IMR-90 (cell line): ENCODE measurements at regions not wholly inside any gene's neighbourhood (a gene's known extent, or its start where the extent isn't known, plus 50 kb on each side); places are given as distances from the start of the nearest gene placed in this dataset.

Source experiments
- ATAC-seq: fragments of 200-7000 bp; cut with Tn5 transposase; 2 replicates; pipeline ENCODE4 v1.9.1; 2020; ENCODE audit warnings: low read depth, mild to moderate bottlenecking, moderate library complexity
- BruUV-seq: library from RNA; stranded (reverse); fragments of 400-500 nt; replicated peaks from 2 replicates; lab custom pipeline; 2021; lab: Mats Ljungman, UMichigan
- CTCF ChIA-PET: fragments of 300-600 bp; formaldehyde crosslinking; extraction: SDS; loops from one replicate; lab custom pipeline; 2021; ENCODE audit warnings: antibody characterized with exemption; lab: Yijun Ruan, JAX
- POLR2A ChIA-PET: fragments of 300-600 bp; sonication (Branson Sonifier 250); formaldehyde crosslinking; loops from one replicate; lab custom pipeline; 2022; ENCODE audit warnings: antibody characterized with exemption; ENCODE audit not compliant: unreplicated experiment; lab: Charles Lee
- DNase-seq: peaks from one replicate; pipeline ENCODE4 v3.0.0; 2013
- H2AFZ ChIP-seq: replicated peaks from 2 replicates; pipeline ENCODE3; 2013; ENCODE audit warnings: low read length, mild to moderate bottlenecking; ENCODE audit not compliant: poor library complexity
- H2AK5ac ChIP-seq: 2 replicates; pipeline ENCODE4 v1.6.1; 2013; ENCODE audit warnings: low read depth, low read length, inconsistent platforms
- H2AK9ac ChIP-seq: replicated peaks from 2 replicates; pipeline ENCODE3; 2013; ENCODE audit warnings: mild to moderate bottlenecking, low read depth, low read length, moderate library complexity; ENCODE audit not compliant: poor library complexity
- H2BK120ac ChIP-seq: 2 replicates; pipeline ENCODE4 v1.6.1; 2013; ENCODE audit warnings: low read depth, low read length, inconsistent platforms
- H2BK15ac ChIP-seq: 3 replicates; pipeline ENCODE4 v1.6.1; 2013; ENCODE audit warnings: low read depth, low read length, inconsistent platforms
- H2BK20ac ChIP-seq: 2 replicates; pipeline ENCODE4 v1.6.1; 2013; ENCODE audit warnings: low read depth, mild to moderate bottlenecking, inconsistent platforms, low read length, moderate library complexity
- H2BK5ac ChIP-seq: 2 replicates; pipeline ENCODE4 v1.6.1; 2013; ENCODE audit warnings: mild to moderate bottlenecking, low read depth, low read length, inconsistent platforms; ENCODE audit not compliant: poor library complexity, severe bottlenecking
- H3K14ac ChIP-seq: replicated peaks from 2 replicates; pipeline ENCODE4 v1.6.1; 2013; ENCODE audit warnings: low read depth, low read length, inconsistent platforms
- H3K18ac ChIP-seq: 2 replicates; pipeline ENCODE4 v1.6.1; 2013; ENCODE audit warnings: low read depth, low read length, control low read depth
- H3K23ac ChIP-seq: 2 replicates; pipeline ENCODE4 v1.6.1; 2013; ENCODE audit warnings: low read depth, low read length, inconsistent platforms
- H3K27ac ChIP-seq: 2 replicates; pipeline ENCODE4 v1.5.1; 2013; ENCODE audit warnings: mild to moderate bottlenecking, control low read depth, low read length; ENCODE audit not compliant: insufficient read depth
- H3K27me3 ChIP-seq: 2 replicates; pipeline ENCODE4 v1.6.1; 2013; ENCODE audit warnings: low read length; ENCODE audit not compliant: control insufficient read depth, insufficient read depth
- H3K36me3 ChIP-seq: 2 replicates; pipeline ENCODE4 v1.6.1; 2013; ENCODE audit warnings: low read length, mixed read lengths; ENCODE audit not compliant: control insufficient read depth, insufficient read depth
- H3K4ac ChIP-seq: 2 replicates; pipeline ENCODE4 v1.6.1; 2013; ENCODE audit warnings: low read depth, low read length, inconsistent platforms
- H3K4me1 ChIP-seq: 2 replicates; pipeline ENCODE4 v1.6.1; 2013; ENCODE audit warnings: low read length, mixed read lengths; ENCODE audit not compliant: control insufficient read depth, insufficient read depth
- H3K4me2 ChIP-seq: 2 replicates; pipeline ENCODE4 v1.6.1; 2013; ENCODE audit warnings: low read depth, mild to moderate bottlenecking, control low read depth, low read length, moderate library complexity
- H3K4me3 ChIP-seq: 2 replicates; pipeline ENCODE4 v1.5.1; 2013; ENCODE audit warnings: low read depth, mild to moderate bottlenecking, control low read depth, low read length, moderate library complexity; ENCODE audit not compliant: insufficient read depth
- H3K56ac ChIP-seq: 2 replicates; pipeline ENCODE4 v1.6.1; 2013; ENCODE audit warnings: low read length, inconsistent platforms; ENCODE audit not compliant: insufficient read depth; ENCODE audit errors: extremely low read depth
- H3K79me1 ChIP-seq, 2 experiments: 2 replicates each; pipeline ENCODE4 v1.6.1; 2013; ENCODE audit warnings: low read length in 2 of 2, inconsistent platforms in 1 of 2, low read depth in 1 of 2
- H3K9ac ChIP-seq: 2 replicates; pipeline ENCODE4 v1.6.1; 2013; ENCODE audit warnings: low read depth, low read length, control low read depth
- H3K9me1 ChIP-seq: 2 replicates; pipeline ENCODE4 v1.6.1; 2013; ENCODE audit warnings: low read length, inconsistent platforms; ENCODE audit not compliant: insufficient read depth
- H3K9me3 ChIP-seq: 2 replicates; pipeline ENCODE4 v1.6.1; 2013; ENCODE audit warnings: low read length; ENCODE audit not compliant: control insufficient read depth, insufficient read depth
- H4K20me1 ChIP-seq: 2 replicates; pipeline ENCODE4 v1.6.1; 2013; ENCODE audit warnings: low read length, inconsistent platforms; ENCODE audit not compliant: insufficient read depth
- H4K5ac ChIP-seq: 2 replicates; pipeline ENCODE4 v1.6.1; 2013; ENCODE audit warnings: mild to moderate bottlenecking, low read depth, low read length, control low read depth
- H4K8ac ChIP-seq, 2 experiments: 2 replicates each; pipeline ENCODE4 v1.6.1; 2013; ENCODE audit warnings: low read depth in 2 of 2, low read length in 2 of 2, control low read depth in 1 of 2, inconsistent platforms in 1 of 2
- H4K91ac ChIP-seq: 2 replicates; pipeline ENCODE4 v1.6.1; 2013; ENCODE audit warnings: low read depth, low read length, inconsistent platforms; ENCODE audit not compliant: insufficient read depth
- BHLHE40 ChIP-seq: fragments of 150-350 bp; IDR thresholded peaks from 2 replicates; pipeline ENCODE4 v1.6.1; 2016; ENCODE audit warnings: mild to moderate bottlenecking, low read depth, low read length
- CEBPB ChIP-seq: IDR thresholded peaks from 2 replicates; pipeline ENCODE4 v1.6.1; 2012; ENCODE audit warnings: low read depth, low read length, improper control_type of control experiment
- CHD1 ChIP-seq: IDR thresholded peaks from 2 replicates; pipeline ENCODE4 v1.6.1; 2012; ENCODE audit warnings: low read depth, low read length, improper control_type of control experiment
- POLR2A ChIP-seq: IDR thresholded peaks from 2 replicates; pipeline ENCODE4 v1.6.1; 2012; ENCODE audit warnings: mild to moderate bottlenecking, low read depth, low read length
- RFX5 ChIP-seq: IDR thresholded peaks from 2 replicates; pipeline ENCODE4 v1.8.0; 2012; ENCODE audit warnings: low read depth, mild to moderate bottlenecking, low read length, moderate library complexity
- SMC3 ChIP-seq: fragments of 150-350 bp; IDR thresholded peaks from 2 replicates; pipeline ENCODE4 v1.6.1; 2016; ENCODE audit warnings: low read depth, mild to moderate bottlenecking, antibody characterized with exemption, low read length, moderate library complexity
- USF2 ChIP-seq: fragments of 150-350 bp; IDR thresholded peaks from 2 replicates; pipeline ENCODE4 v1.6.1; 2017; ENCODE audit warnings: mild to moderate bottlenecking, antibody characterized with exemption, low read length, low read depth
- WGBS, 2 experiments: methylation state at CpG; one replicate each; pipeline versions ENCODE4 v1.1.5 to v1.1.7; 2013; ENCODE audit warnings: missing lambda C conversion rate in 2 of 2; ENCODE audit not compliant: insufficient read length in 1 of 2; ENCODE audit errors: extremely low coverage in 2 of 2; 5-methylcytosine and 5-hydroxymethylcytosine counted together
- dilution Hi-C: fragments of 300-500 bp; cut with HindIII; formaldehyde crosslinking; loops from one replicate; pipeline ENCODE4 v1.14.3; 2018; ENCODE audit warnings: low sequenced_read_pairs; ENCODE audit not compliant: unreplicated experiment
- in situ Hi-C: fragments of 300-500 bp; cut with MboI; formaldehyde crosslinking; loops from 3 replicates; pipeline ENCODE4 v1.14.3; 2019; ENCODE audit warnings: low sequenced_read_pairs, inconsistent platforms, mixed read lengths
- intact Hi-C: fragments of 100-400 bp; cut with micrococcal nuclease; formaldehyde crosslinking; loops from 2 replicates; pipeline ENCODE4 v1.10.0; 2022
- TF ChIP-seq, protein P1 (sequence below): conservative IDR thresholded peaks from 2 replicates; pipeline ENCODE4 v1.5.1; 2012; ENCODE audit warnings: mild to moderate bottlenecking, low read depth, low read length, improper control_type of control experiment
- TF ChIP-seq, protein P2 (sequence below): fragments of 150-350 bp; IDR thresholded peaks from 2 replicates; pipeline ENCODE4 v1.6.1; 2016; ENCODE audit warnings: low read depth, mild to moderate bottlenecking, low read length, moderate library complexity, borderline replicate concordance

- no peak overlapping the region for H2AK9ac ChIP-seq
- H4K8ac ChIP-seq, result no peak overlapping the region
- H2AK5ac ChIP-seq, result no peak overlapping the region
- H3K27ac ChIP-seq, result no peak overlapping the region
- H3K4me1 ChIP-seq, result no peaks in the 10 kb centered on the region
- H3K4ac ChIP-seq, result no peak overlapping the region
- ATAC-seq (no peak), DNase-seq (no peak)
- in situ Hi-C loops (no loop called here), dilution Hi-C loops (no loop called here), intact Hi-C loops (no loop called here)
- no peak overlapping the region for H3K9ac ChIP-seq
- BruUV-seq, result no TSS peak
- no peaks in the 10 kb centered on the region for H3K9me1 ChIP-seq
- no peak overlapping the region for H4K5ac ChIP-seq
- H3K27me3 ChIP-seq, result no peaks in the 10 kb centered on the region
- H3K56ac ChIP-seq, result no peak overlapping the region
- H3K23ac ChIP-seq, result no peak overlapping the region
- no peak overlapping the region for H3K14ac ChIP-seq
- H2BK15ac ChIP-seq, result no peak overlapping the region
- H2BK120ac ChIP-seq, result no peak overlapping the region
- H4K91ac ChIP-seq, result no peak overlapping the region
- H3K36me3 ChIP-seq, result no peaks in the 10 kb centered on the region
- ChIA-PET CTCF (no interaction called here), POLR2A (no interaction called here)
- H2BK20ac ChIP-seq, result no peak overlapping the region
- no peaks in the 10 kb centered on the region for H3K9me3 ChIP-seq
- H3K4me2 ChIP-seq, result no peak overlapping the region
- TF ChIP-seq CHD1, result no peak
- TF ChIP-seq, protein P1, sequence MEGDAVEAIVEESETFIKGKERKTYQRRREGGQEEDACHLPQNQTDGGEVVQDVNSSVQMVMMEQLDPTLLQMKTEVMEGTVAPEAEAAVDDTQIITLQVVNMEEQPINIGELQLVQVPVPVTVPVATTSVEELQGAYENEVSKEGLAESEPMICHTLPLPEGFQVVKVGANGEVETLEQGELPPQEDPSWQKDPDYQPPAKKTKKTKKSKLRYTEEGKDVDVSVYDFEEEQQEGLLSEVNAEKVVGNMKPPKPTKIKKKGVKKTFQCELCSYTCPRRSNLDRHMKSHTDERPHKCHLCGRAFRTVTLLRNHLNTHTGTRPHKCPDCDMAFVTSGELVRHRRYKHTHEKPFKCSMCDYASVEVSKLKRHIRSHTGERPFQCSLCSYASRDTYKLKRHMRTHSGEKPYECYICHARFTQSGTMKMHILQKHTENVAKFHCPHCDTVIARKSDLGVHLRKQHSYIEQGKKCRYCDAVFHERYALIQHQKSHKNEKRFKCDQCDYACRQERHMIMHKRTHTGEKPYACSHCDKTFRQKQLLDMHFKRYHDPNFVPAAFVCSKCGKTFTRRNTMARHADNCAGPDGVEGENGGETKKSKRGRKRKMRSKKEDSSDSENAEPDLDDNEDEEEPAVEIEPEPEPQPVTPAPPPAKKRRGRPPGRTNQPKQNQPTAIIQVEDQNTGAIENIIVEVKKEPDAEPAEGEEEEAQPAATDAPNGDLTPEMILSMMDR, result no peak
- no peak for TF ChIP-seq CEBPB
- TF ChIP-seq POLR2A, result no peak
- TF ChIP-seq, protein P2, sequence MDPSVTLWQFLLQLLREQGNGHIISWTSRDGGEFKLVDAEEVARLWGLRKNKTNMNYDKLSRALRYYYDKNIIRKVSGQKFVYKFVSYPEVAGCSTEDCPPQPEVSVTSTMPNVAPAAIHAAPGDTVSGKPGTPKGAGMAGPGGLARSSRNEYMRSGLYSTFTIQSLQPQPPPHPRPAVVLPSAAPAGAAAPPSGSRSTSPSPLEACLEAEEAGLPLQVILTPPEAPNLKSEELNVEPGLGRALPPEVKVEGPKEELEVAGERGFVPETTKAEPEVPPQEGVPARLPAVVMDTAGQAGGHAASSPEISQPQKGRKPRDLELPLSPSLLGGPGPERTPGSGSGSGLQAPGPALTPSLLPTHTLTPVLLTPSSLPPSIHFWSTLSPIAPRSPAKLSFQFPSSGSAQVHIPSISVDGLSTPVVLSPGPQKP, result no peak
- TF ChIP-seq BHLHE40, result no peak
- TF ChIP-seq SMC3, result no peak
- no peak for TF ChIP-seq USF2
- TF ChIP-seq RFX5, result no peak
- no peak overlapping the region for H2AFZ ChIP-seq
- no peak overlapping the region for H2BK5ac ChIP-seq
- H3K4me3 ChIP-seq, result no peak overlapping the region
- H3K18ac ChIP-seq, result no peak overlapping the region
- no peaks in the 10 kb centered on the region for H3K79me1 ChIP-seq
- WGBS, 2 experiments, result no CpG with 5 or more reads among the region's 1 CpG
- H4K20me1 ChIP-seq, result no peaks in the 10 kb centered on the region
These were observed 242.3 kb upstream of the GRIA3 start for GRCh38 chrX:122941806-122942205.
